NB4 (cell line): ENCODE measurements at regions not wholly inside any gene's neighbourhood (a gene's known extent, or its start where the extent isn't known, plus 50 kb on each side); places are given as distances from the start of the nearest gene placed in this dataset.
"Not testable (repeated sequence)": the region's sequence is repeated elsewhere in the genome, so short reads cannot be mapped to it uniquely, and the experiment has no call there.

Experiments used
- DNase-seq: peaks from one replicate; pipeline ENCODE4 v3.0.0; 2010; ENCODE audit warnings: low read depth
- H3K4me3 ChIP-seq: one replicate; pipeline ENCODE4 v1.5.1; 2011; ENCODE audit warnings: mild to moderate bottlenecking, low read depth, low read length, moderate library complexity
- CTCF ChIP-seq: IDR thresholded peaks from one replicate; pipeline ENCODE4 v1.5.1; 2012; ENCODE audit warnings: low read depth, low read length
- MAX ChIP-seq: IDR thresholded peaks from 2 replicates; pipeline ENCODE4 v1.6.1; 2011; ENCODE audit warnings: low read depth, low read length
- MYC ChIP-seq: IDR thresholded peaks from 2 replicates; pipeline ENCODE4 v1.6.1; 2011; ENCODE audit warnings: low read depth, low read length
- POLR2A ChIP-seq: IDR thresholded peaks from 2 replicates; pipeline ENCODE4 v1.6.1; 2011; ENCODE audit warnings: mild to moderate bottlenecking; ENCODE audit not compliant: insufficient read length; ENCODE audit errors: extremely low read depth

- TF ChIP-seq MAX (no peak), MYC (no peak), POLR2A (no peak)
- no peak for DNase-seq
- no peak overlapping the region for H3K4me3 ChIP-seq
Measured at GRCh38 chr1:196034080-196034706, 574.0 kb downstream of the KCNT2 start.

GRCh38 chr1:196031387-196031786 is 576.9 kb downstream of the KCNT2 start:
- not testable (repeated sequence) for H3K4me3 ChIP-seq, DNase-seq

- H3K4me3 ChIP-seq = no peak overlapping the region
- TF ChIP-seq CTCF (no peak), MAX (no peak), POLR2A (no peak), MYC (no peak)
Measured at GRCh38 chr1:196030455-196030854, 577.8 kb downstream of the KCNT2 start.

GRCh38 chr1:196029410-196029809 is 578.8 kb downstream of the KCNT2 start:
- DNase-seq = no peak
- TF ChIP-seq MAX (no peak), POLR2A (no peak), MYC (no peak), CTCF (no peak)
- H3K4me3 ChIP-seq = no peak overlapping the region

More at GRCh38 chr1:196030455-196030854, 577.8 kb downstream of the KCNT2 start:
- no peak for DNase-seq

- no peak overlapping the region for H3K4me3 ChIP-seq
- TF ChIP-seq POLR2A = no peak
- no peak for TF ChIP-seq MAX
- TF ChIP-seq CTCF = no peak
- no peak for TF ChIP-seq MYC
- DNase-seq = no peak
Measured at GRCh38 chr1:196027127-196027526, 581.1 kb downstream of the KCNT2 start.

GRCh38 chr1:196021174-196021573 is 587.1 kb downstream of the KCNT2 start:
- DNase-seq, H3K4me3 ChIP-seq: not testable (repeated sequence)

- H3K4me3 ChIP-seq = no peak overlapping the region
- no peak for TF ChIP-seq MYC
- no peak for TF ChIP-seq POLR2A
- no peak for TF ChIP-seq MAX
- TF ChIP-seq CTCF = no peak
- no peak for DNase-seq
Measured at GRCh38 chr1:196009362-196009761, 598.9 kb downstream of the KCNT2 start.
